ENCODE measurements at regions not wholly inside any gene's neighbourhood (a gene's known extent, or its start where the extent isn't known, plus 50 kb on each side); places are given as distances from the start of the nearest gene placed in this dataset.

DNA sequence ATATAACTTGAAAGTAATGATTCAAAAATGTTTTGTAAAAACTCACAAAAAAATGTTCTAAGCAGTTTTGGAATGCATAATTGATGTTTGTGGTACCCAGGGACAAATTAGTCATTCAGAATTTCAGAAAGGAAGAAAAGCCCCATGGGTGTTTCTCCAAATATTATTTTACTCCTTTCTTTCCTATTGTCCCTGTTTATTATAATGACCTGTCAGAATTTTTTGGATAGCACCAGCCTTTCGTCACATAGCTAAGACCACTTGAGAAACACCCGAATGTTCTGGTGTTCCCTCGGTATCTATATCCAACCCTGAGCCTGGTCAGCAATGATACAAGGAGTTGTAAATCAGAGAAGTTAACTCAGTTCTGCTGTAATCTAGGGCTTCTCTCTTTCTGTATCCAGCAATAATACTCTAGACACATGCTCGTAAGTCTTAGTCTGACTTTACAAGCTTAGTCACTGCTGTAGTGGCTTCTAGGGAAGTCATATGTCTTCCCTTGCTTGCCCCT, 64.8 kb upstream of the MEOX2 start:
- TF ChIP-seq, protein P1, sequence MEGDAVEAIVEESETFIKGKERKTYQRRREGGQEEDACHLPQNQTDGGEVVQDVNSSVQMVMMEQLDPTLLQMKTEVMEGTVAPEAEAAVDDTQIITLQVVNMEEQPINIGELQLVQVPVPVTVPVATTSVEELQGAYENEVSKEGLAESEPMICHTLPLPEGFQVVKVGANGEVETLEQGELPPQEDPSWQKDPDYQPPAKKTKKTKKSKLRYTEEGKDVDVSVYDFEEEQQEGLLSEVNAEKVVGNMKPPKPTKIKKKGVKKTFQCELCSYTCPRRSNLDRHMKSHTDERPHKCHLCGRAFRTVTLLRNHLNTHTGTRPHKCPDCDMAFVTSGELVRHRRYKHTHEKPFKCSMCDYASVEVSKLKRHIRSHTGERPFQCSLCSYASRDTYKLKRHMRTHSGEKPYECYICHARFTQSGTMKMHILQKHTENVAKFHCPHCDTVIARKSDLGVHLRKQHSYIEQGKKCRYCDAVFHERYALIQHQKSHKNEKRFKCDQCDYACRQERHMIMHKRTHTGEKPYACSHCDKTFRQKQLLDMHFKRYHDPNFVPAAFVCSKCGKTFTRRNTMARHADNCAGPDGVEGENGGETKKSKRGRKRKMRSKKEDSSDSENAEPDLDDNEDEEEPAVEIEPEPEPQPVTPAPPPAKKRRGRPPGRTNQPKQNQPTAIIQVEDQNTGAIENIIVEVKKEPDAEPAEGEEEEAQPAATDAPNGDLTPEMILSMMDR (IDR thresholded peaks at IDR 0.05; ENCODE audit: insufficient read depth, low read depth, low read length) = no peak
- no peak for TF ChIP-seq EZH2 (IDR thresholded peaks at IDR 0.05; ENCODE audit: insufficient read depth, low read length)

Data from astrocyte (in vitro differentiated cells and primary cell).